GM12891 (cell line): ENCODE measurements at regions not wholly inside any gene's neighbourhood (a gene's known extent, or its start where the extent isn't known, plus 50 kb on each side); places are given as distances from the start of the nearest gene placed in this dataset.

Experiments used
- PAX5 ChIP-seq: IDR thresholded peaks from 2 replicates; pipeline ENCODE4 v1.6.1; 2011; ENCODE audit warnings: low read length, moderate library complexity, mild to moderate bottlenecking; ENCODE audit not compliant: insufficient read depth, severe bottlenecking
- POLR2A ChIP-seq: IDR thresholded peaks from 2 replicates; pipeline ENCODE4 v1.6.1; 2011; ENCODE audit warnings: low read depth, low read length, control low read depth
- POLR2AphosphoS5 ChIP-seq: IDR thresholded peaks from 2 replicates; pipeline ENCODE4 v1.6.1; 2011; ENCODE audit warnings: low read depth, low read length, control low read depth
- POU2F2 ChIP-seq: IDR thresholded peaks from 2 replicates; pipeline ENCODE4 v1.6.1; 2011; ENCODE audit warnings: low read depth, mild to moderate bottlenecking, control low read depth, low read length, moderate library complexity
- SPI1 ChIP-seq: IDR thresholded peaks from 2 replicates; pipeline ENCODE4 v1.6.1; 2011; ENCODE audit warnings: low read depth, low read length, control low read depth
- TAF1 ChIP-seq: IDR thresholded peaks from 2 replicates; pipeline ENCODE4 v1.6.1; 2011; ENCODE audit warnings: low read depth, low read length, control low read depth

GRCh38 chr4:31041385-31041784 lies 321.2 kb downstream of the PCDH7 start:
- TF ChIP-seq POU2F2, result no peak
- no peak for TF ChIP-seq TAF1
- TF ChIP-seq POLR2A, result no peak
- no peak for TF ChIP-seq POLR2AphosphoS5
- TF ChIP-seq PAX5, result no peak
- no peak for TF ChIP-seq SPI1
